Activated naive CD8-positive, alpha-beta T cell treated with anti-CD3 and anti-CD28 coated beads, Interleukin-2, amount 50 U/mL, for 24 hours (primary cell): ENCODE measurements at regions not wholly inside any gene's neighbourhood (a gene's known extent, or its start where the extent isn't known, plus 50 kb on each side); places are given as distances from the start of the nearest gene placed in this dataset.

Experiments
- ATAC-seq: fragments of 150-1000 bp; cut with Tn5 transposase; one replicate; pipeline ENCODE4 v1.10.0; 2021
- DNase-seq: peaks from one replicate; pipeline ENCODE4 v3.0.0; 2021
- H3K27ac Mint-ChIP-seq: one replicate; pipeline ENCODE4 v1.8.0; 2021; ENCODE audit warnings: mild to moderate bottlenecking, mixed read lengths
- H3K27me3 Mint-ChIP-seq: one replicate; pipeline ENCODE4 v1.8.0; 2021; ENCODE audit warnings: mixed read lengths
- H3K36me3 Mint-ChIP-seq: one replicate; pipeline ENCODE4 v1.8.0; 2021; ENCODE audit warnings: low read depth, mixed read lengths
- H3K4me1 Mint-ChIP-seq: one replicate; pipeline ENCODE4 v1.8.0; 2021; ENCODE audit warnings: mixed read lengths
- H3K4me3 Mint-ChIP-seq: one replicate; pipeline ENCODE4 v1.8.0; 2021; ENCODE audit warnings: mild to moderate bottlenecking, moderate library complexity, mixed read lengths
- H3K9me3 Mint-ChIP-seq: one replicate; pipeline ENCODE4 v1.8.0; 2021; ENCODE audit warnings: mixed read lengths

DNA sequence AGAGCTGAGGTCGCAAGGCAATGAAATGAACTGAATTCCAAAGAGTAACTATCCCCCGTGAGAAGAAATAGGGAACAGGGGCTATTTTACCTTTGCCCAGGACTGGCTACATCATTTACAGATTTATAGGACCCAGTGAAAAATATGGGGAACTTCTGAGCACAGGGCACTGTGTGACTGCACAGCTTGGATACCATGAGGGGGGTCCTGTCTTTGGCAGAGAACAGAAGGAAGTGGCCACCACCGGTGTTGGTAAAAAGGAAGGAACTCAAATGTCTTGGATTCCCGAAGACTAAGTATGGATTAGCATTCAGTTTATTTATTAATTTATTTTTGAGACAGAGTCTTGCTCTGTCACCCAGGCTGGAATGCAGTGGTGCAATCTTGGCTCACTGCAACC lies 119.6 kb downstream of the B3GNT2 start:
- H3K4me3 Mint-ChIP-seq, result no peak overlapping the region
- H3K27me3 Mint-ChIP-seq, result no peaks in the 10 kb centered on the region
- no peak for ATAC-seq
- H3K36me3 Mint-ChIP-seq, result no peaks in the 10 kb centered on the region
- peaks cover 51% of the 10 kb centered on the region for H3K4me1 Mint-ChIP-seq
- no peak overlapping the region for H3K27ac Mint-ChIP-seq
- no peaks in the 10 kb centered on the region for H3K9me3 Mint-ChIP-seq
- no peak for DNase-seq

DNA sequence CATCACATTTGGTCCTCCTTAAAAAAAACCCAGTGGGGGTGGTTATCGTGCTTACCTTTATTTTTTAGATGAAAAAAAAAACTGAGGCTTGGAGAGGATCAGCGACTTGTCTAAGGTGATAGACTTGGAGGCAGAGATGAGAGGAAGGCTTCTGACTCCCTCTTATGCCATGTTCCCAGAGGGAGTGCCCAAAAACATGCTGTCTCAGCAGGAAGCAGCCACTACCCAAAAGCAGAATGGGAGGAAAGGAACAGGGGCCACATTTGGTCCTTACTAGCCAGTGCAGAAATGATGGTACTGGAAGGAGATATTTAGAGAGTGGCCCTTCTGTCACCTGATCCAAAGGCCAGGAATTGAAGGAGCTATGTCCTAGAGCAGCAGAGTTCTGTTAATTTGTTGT lies 118.4 kb downstream of the B3GNT2 start:
- DNase-seq (no peak), ATAC-seq (no peak)
- no peaks in the 10 kb centered on the region for H3K9me3 Mint-ChIP-seq
- H3K27ac Mint-ChIP-seq, result peak overlapping the region; percentile 78
- peaks cover 60% of the 10 kb centered on the region for H3K4me1 Mint-ChIP-seq
- no peaks in the 10 kb centered on the region for H3K27me3 Mint-ChIP-seq
- peak overlapping the region; percentile 51 for H3K4me3 Mint-ChIP-seq
- H3K36me3 Mint-ChIP-seq, result peaks cover 1% of the 10 kb centered on the region

DNA sequence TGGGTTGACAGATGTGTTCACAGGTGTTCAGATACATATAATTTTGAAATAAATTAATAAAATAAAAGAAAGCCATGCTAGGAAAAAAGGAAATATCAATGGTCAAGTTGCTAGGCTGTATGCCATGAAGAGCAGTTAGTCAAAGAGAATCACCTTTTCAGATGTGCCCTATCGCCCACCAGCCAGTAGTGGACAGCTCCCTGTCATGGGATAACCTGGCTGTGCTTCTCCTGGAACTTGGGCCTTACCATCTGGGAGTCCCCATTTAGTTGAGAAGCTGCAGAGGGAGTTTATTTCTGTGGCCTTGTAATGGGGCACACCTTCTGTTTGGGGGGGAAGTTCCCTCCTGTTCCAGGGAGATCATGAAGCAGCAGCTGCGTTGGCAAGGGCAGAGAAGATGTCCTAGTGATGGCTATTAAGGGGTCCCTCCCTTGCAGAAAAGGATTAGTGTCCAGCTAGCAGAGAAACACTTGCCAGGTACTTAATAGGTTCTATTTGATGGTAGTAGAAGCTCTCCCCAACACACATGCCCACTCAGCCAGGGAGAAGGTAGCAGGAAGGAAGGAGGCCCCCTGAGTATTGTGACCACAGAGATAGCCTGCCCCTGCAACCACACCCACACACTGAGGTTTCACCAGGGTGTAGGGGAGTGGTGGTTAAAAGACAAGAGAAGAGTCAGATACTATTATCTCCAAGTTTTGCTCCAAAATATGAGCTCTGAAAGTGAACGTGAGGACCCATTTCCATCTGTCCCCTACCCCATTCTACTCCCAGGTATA lies 117.7 kb downstream of the B3GNT2 start:
- Mint-ChIP-seq H3K27me3 (no peaks in the 10 kb centered on the region), H3K4me3 (peak overlapping the region; percentile 51), H3K4me1 (peaks cover 61% of the 10 kb centered on the region), H3K9me3 (no peaks in the 10 kb centered on the region), H3K36me3 (peaks cover 4% of the 10 kb centered on the region), H3K27ac (peak overlapping the region; percentile 78)
- ATAC-seq (peak; percentile 95), DNase-seq (peak; percentile 59)

DNA sequence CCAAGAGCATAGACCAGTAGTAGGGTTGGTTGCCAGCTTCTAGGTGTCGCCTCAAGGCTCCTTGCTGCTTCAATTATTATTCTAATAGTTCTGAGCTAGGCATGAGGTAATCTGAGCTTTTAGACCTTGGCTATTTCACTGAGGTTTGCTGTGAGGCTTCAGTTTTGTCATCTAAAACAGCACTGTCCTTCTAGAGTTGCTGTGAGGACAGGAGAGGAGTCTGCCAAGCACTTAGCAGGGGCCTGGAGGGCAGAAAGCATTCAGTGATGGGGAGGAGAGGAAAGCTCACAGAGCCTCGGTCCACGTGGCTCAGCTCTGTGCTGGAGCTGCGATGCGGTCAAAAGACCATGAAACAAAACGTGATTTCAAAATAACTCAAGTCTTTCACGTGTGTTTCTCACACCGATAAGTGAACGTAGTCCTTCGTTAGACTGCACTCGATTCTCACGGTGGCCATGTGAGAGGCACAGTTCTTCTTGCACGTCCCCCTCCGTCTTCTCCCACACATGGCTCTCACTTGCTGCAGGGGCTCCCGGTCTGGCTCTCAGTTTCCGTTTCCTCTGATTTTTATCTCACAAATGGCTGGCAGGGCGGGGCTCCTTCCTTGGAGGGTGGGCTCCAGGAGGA lies 113.7 kb downstream of the B3GNT2 start:
- DNase-seq (peak; percentile 59), ATAC-seq (no peak)
- peak overlapping the region; percentile 45 for H3K4me3 Mint-ChIP-seq
- no peaks in the 10 kb centered on the region for H3K9me3 Mint-ChIP-seq
- H3K4me1 Mint-ChIP-seq, result peaks cover 85% of the 10 kb centered on the region
- peaks cover 4% of the 10 kb centered on the region for H3K27me3 Mint-ChIP-seq
- H3K36me3 Mint-ChIP-seq, result peaks cover 7% of the 10 kb centered on the region
- H3K27ac Mint-ChIP-seq, result peak overlapping the region; percentile 92

DNA sequence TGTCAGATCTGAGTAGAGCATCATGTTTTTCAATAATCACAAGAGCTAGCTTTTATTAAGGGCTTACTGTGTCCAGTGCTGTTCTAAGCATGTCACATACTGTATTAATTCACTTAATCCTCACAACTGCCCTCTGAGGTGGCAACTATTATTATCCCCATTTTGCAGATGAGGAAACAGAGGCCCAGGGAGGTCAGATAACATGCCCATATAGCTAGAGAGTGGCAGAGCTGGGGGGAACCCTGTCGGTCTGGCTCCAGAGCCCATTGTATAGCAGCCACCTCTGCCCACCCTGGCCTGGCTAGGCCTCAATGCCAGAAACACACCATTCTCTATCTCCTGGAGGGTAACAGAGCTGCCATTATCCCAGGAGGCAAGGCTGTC lies 113.2 kb downstream of the B3GNT2 start:
- ATAC-seq (no peak), DNase-seq (no peak)
- no peaks in the 10 kb centered on the region for H3K9me3 Mint-ChIP-seq
- H3K4me1 Mint-ChIP-seq, result peaks cover 85% of the 10 kb centered on the region
- H3K4me3 Mint-ChIP-seq, result no peak overlapping the region
- H3K36me3 Mint-ChIP-seq, result peaks cover 7% of the 10 kb centered on the region
- H3K27me3 Mint-ChIP-seq, result peaks cover 4% of the 10 kb centered on the region
- H3K27ac Mint-ChIP-seq, result peak overlapping the region; percentile 92

DNA sequence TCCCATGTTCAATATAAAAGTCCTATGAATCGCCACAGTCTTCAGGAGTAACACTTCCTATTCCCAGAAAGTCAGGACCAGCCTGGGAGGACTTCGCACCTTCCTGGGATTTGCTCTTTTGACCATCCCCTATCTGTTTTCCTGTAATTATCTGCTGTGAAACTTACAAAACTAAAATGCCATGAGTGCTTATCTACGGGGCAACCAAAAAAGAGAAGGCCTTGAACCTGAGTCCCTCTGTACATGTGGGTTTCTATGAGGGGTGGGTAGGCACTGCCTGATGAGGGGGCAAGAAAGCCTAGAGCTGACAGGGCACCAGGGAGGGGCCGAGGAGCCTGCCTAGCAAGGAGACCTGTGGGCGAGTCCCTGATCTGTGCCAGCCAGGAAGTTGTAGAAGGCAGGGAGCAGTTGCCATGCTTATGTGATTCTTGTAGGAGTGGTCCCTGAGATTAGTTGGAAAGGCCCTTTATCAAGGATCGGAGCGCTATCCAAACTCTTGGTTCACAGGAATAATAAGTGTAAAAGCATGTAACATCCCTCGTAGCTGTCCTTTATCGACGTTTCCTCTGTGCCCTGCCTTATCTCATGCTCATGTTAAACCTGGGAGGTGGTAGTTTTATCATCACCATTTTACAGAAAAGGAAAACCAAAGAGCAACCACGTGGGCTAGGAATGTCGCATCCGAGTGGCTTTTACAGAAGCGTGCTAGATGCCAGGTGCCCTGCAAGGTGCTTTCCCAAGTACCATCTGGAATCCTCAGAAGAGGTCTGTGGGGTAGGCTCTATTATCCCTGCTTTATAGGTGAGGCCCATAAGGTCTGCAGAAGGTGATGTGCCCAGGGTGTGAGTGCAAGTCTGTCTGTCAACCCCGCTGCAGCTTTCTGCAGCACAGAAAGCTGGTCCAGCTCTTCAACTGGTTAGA lies 111.8 kb downstream of the B3GNT2 start:
- peaks cover 6% of the 10 kb centered on the region for H3K27me3 Mint-ChIP-seq
- DNase-seq (no peak), ATAC-seq (no peak)
- H3K36me3 Mint-ChIP-seq, result peaks cover 7% of the 10 kb centered on the region
- H3K9me3 Mint-ChIP-seq, result no peaks in the 10 kb centered on the region
- peak overlapping the region; percentile 71 for H3K4me3 Mint-ChIP-seq
- H3K4me1 Mint-ChIP-seq, result peaks cover 86% of the 10 kb centered on the region
- H3K27ac Mint-ChIP-seq, result peak overlapping the region; percentile 98

DNA sequence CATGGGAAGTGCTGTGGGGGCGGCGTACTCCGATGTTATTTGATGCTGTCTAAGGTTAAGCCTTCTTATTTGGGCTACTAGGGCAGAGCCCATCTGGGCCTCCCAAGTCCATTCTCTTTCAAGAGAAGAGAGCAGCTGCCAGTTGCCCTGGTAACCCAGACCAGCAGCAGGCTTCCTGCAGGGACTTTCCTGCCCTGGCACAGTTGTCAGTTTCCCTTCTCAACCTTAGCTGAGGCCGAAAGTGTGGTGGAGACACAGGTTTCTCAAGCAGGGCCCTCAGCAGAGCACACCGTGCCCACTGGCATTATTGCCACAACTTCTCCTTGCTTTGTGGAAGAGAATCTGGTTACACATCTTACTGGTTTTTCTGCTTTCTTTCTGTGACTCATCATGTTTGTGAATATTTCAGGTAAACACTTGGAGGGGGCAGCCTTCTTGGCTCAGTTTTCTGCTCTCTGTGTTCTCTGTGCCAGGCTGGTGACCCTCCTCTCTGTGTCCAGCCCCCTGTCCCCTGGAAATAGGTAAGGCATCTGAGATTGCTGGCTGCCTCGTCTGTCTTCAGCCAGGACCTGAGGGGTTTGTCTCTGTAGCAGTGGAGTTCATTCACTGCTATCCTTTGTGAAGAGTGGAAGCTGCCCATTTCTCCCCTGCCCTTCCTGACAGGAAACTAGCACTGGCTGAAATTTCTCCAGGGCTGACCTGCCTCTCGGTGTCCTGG lies 111.0 kb downstream of the B3GNT2 start:
- peak; percentile 30 for ATAC-seq
- Mint-ChIP-seq H3K4me3 (peak overlapping the region; percentile 71), H3K36me3 (peaks cover 7% of the 10 kb centered on the region)

DNA sequence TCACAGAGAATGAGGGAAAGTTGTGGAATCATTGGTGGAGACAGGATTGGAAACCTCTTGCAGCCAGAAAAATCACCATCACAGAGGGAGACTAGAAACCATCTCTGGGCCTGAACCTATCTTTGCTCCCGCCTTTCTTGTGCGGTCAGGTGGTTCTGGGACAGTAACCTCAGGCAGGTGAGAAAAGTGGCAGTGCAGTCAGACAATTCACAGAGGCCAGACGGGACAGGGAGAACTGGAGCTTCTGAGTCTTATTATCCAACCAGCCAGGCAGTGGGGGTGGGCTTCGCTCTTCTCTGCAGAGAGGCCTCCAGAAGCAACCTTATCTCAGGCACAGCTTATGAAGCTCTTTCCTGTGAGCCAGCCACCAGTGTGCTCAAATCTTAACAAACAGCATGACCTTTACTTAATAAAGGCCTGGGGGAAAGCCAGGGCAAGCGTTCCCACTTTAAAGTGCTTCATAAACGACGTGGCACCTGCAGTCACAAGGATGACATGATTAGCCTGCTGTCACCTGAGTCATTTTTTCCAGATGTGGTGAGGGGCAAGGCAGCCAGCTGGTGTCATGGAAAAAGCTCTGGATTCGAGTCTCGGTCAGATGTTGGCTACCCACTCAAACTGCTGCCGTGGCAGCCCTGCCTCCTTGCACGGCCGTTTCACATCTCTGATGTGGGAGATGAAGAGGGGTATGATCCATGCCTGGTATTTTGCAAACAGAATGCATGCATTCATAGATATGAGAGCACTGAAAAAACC lies 109.7 kb downstream of the B3GNT2 start:
- Mint-ChIP-seq H3K4me1 (peaks cover 96% of the 10 kb centered on the region), H3K36me3 (peaks cover 7% of the 10 kb centered on the region), H3K4me3 (peak overlapping the region; percentile 71), H3K27ac (peak overlapping the region; percentile 98), H3K27me3 (peaks cover 6% of the 10 kb centered on the region), H3K9me3 (no peaks in the 10 kb centered on the region)
- ATAC-seq (peak; percentile 73), DNase-seq (peak; percentile 80)

More for the DNA sequence above, 111.0 kb downstream of the B3GNT2 start:
- DNase-seq, result peak; percentile 61
- Mint-ChIP-seq H3K9me3 (no peaks in the 10 kb centered on the region), H3K4me1 (peaks cover 94% of the 10 kb centered on the region), H3K27me3 (peaks cover 6% of the 10 kb centered on the region), H3K27ac (peak overlapping the region; percentile 98)

DNA sequence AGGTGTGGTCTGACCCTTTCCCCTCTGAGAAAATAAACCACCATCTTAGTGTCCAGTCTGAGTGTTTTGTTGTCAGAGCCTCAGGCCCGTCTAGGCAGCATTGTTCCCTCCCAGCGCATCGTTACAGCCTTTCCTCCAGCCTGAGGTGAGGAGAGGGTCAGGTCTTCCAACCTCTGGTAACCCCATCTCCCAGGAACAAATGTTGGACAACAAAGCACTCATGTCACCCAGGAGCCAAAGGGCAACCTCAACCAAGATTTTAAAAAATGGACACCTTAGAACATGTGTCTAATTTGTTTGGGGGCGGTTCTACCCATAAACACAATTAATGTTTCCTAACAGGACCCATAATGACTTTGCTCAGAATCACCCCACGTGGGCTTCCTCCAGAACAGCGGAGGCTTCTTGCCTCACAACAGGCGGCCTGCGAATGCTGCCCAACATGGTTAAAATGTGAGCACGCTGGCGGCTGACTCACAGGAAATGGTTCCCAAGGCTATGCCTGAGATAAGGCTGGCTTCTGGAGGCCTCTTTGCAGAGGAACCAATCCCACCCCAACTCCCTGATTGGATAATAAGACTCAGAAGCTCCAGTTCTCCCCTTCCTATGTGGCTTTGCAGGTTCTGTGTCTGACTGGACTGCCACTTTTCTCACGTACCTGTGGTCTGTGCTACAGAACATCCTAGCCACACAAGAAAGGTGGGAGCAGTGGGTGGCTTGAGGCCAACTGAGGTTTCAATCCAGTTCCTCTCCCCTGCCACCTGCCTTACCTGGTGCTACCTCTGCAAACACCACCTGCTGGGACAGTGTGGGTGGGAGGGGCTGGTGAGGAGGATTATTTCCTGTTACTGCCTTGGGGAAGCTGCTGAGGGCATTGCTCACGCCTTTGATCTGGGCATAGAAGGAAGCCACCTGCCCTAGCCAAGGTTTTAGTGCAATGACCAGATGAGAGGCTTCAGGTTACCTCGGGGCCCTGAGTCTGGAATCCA lies 108.8 kb downstream of the B3GNT2 start:
- H3K36me3 Mint-ChIP-seq, result peaks cover 6% of the 10 kb centered on the region
- H3K27me3 Mint-ChIP-seq, result peaks cover 6% of the 10 kb centered on the region
- peak overlapping the region; percentile 98 for H3K27ac Mint-ChIP-seq
- peaks cover 87% of the 10 kb centered on the region for H3K4me1 Mint-ChIP-seq
- peak overlapping the region; percentile 71 for H3K4me3 Mint-ChIP-seq
- peak; percentile 75 for DNase-seq
- peak; percentile 41 for ATAC-seq
- no peaks in the 10 kb centered on the region for H3K9me3 Mint-ChIP-seq

DNA sequence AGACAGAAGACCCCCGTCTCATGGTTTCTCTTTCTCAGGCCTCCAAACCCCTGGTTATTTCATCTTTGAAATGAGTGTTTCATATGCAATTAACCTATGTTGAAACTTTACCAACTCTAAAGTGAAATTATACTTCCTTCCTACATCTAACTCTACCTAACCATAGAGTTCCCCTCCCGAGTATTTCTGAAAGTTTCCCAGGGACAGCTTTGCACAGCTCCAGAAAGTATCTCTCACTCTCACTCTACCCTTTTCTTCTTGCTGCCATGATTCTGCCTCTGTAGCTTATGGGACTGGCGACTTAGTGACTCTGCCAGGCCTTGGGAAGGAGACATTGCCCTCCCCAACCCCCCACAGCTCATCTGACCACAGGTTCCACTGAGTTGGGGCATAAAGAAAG lies 107.9 kb downstream of the B3GNT2 start:
- H3K27me3 Mint-ChIP-seq, result peaks cover 6% of the 10 kb centered on the region
- peak overlapping the region; percentile 98 for H3K27ac Mint-ChIP-seq
- peak overlapping the region; percentile 39 for H3K4me3 Mint-ChIP-seq
- peaks cover 78% of the 10 kb centered on the region for H3K4me1 Mint-ChIP-seq
- peaks cover 4% of the 10 kb centered on the region for H3K36me3 Mint-ChIP-seq
- H3K9me3 Mint-ChIP-seq, result no peaks in the 10 kb centered on the region
- ATAC-seq, result no peak
- peak; percentile 35 for DNase-seq

DNA sequence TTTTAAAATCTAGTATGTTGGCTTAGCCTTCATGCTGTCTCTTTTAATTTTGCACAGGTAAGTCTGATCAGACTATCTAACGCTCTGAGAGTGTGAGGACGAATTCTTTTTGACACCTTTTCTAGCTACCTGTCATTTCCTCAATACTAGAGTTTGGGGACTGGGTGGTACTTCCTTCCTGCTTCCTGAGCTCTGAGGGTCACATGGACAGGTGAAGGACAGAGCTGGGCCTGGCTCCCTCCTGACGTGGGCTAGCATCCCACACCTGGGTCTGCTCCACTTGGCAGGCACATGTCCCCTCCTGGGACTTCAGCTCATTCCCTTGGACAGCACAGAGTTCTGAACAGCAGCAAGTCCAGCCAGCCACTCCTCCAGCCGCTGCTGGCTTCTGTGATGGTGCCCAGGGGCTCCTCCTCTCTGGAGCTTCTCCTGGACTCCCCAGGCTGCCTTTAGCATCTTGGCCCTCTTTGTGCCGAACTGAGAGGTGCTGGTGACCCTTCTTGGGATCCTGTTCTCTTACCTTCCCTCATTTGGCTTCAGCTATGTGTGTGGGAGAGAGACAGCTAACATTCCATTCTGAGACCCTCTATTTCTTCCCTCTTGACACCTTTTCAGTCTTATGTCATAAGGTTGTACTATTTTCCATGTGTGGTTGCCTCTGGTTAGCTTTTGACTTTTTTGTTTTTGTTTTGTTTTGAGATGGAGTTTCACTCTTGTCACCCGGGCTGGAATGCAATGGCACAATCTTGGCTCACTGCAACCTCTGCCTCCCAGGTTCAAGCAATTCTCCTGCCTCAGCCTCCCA lies 106.9 kb downstream of the B3GNT2 start:
- H3K4me3 Mint-ChIP-seq, result peak overlapping the region; percentile 53
- DNase-seq, result no peak
- ATAC-seq, result no peak
- peaks cover 3% of the 10 kb centered on the region for H3K36me3 Mint-ChIP-seq
- H3K27me3 Mint-ChIP-seq, result peaks cover 6% of the 10 kb centered on the region
- H3K4me1 Mint-ChIP-seq, result peaks cover 68% of the 10 kb centered on the region
- no peaks in the 10 kb centered on the region for H3K9me3 Mint-ChIP-seq
- H3K27ac Mint-ChIP-seq, result peak overlapping the region; percentile 98

DNA sequence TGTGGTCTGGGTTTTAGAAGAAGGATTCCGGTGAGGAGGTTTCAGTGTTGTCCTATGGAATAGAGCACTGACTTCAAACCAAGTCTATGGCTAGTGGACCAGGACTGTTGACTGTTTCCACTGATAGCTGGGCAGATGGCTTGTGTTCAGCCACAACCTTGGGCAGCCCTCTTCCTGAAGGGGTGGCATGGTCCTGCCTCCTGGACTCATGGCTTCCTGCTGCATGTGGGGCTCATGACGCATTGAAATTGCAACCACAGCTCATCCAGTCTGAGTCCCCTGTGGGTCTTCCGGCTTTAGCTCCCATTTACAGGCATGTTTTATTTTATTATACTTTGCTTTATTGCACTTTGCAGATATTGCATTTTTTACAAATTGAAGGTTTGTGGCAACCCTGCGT lies 105.0 kb downstream of the B3GNT2 start:
- ATAC-seq (no peak), DNase-seq (no peak)
- Mint-ChIP-seq H3K4me3 (no peak overlapping the region), H3K27ac (peak overlapping the region; percentile 60), H3K36me3 (peaks cover 3% of the 10 kb centered on the region), H3K4me1 (peaks cover 49% of the 10 kb centered on the region), H3K9me3 (no peaks in the 10 kb centered on the region), H3K27me3 (peaks cover 5% of the 10 kb centered on the region)
